Dermis blood vessel endothelial cell (primary cell): ENCODE measurements at regions not wholly inside any gene's neighbourhood (a gene's known extent, or its start where the extent isn't known, plus 50 kb on each side); places are given as distances from the start of the nearest gene placed in this dataset.
"Not testable (repeated sequence)": the region's sequence is repeated elsewhere in the genome, so short reads cannot be mapped to it uniquely, and the experiment has no call there.

Source experiments
- DNase-seq: peaks from one replicate; pipeline ENCODE4 v3.0.0; 2010

- DNase-seq: no peak
Observed at GRCh38 chr5:107771926-107772325, 101.2 kb upstream of the EFNA5 start.

- DNase-seq: no peak
Observed at GRCh38 chr5:107770051-107770450, 99.3 kb upstream of the EFNA5 start.

- DNase-seq: no peak
Observed at GRCh38 chr5:107769519-107769918, 98.8 kb upstream of the EFNA5 start.

GRCh38 chr5:107766972-107767371 is 96.2 kb upstream of the EFNA5 start:
- no peak for DNase-seq

GRCh38 chr5:107766439-107766838 is 95.7 kb upstream of the EFNA5 start:
- DNase-seq: no peak

GRCh38 chr5:107765805-107766063 is 95.0 kb upstream of the EFNA5 start:
- DNase-seq: no peak

GRCh38 chr5:107764976-107765804 is 94.5 kb upstream of the EFNA5 start:
- no peak for DNase-seq

GRCh38 chr5:107764282-107764681 is 93.5 kb upstream of the EFNA5 start:
- DNase-seq: no peak

- no peak for DNase-seq
Observed at GRCh38 chr5:107753427-107753826, 82.7 kb upstream of the EFNA5 start.

- no peak for DNase-seq
Observed at GRCh38 chr5:107744418-107745330, 73.9 kb upstream of the EFNA5 start.

- no peak for DNase-seq
Observed at GRCh38 chr5:107743373-107744000, 72.8 kb upstream of the EFNA5 start.

GRCh38 chr5:107739661-107740060 is 68.9 kb upstream of the EFNA5 start:
- DNase-seq: no peak

GRCh38 chr5:107736638-107737037 is 65.9 kb upstream of the EFNA5 start:
- DNase-seq: no peak

- DNase-seq: not testable (repeated sequence)
Observed at GRCh38 chr5:107736089-107736488, 65.4 kb upstream of the EFNA5 start.

- DNase-seq: no peak
Observed at GRCh38 chr5:107735558-107735957, 64.8 kb upstream of the EFNA5 start.

- DNase-seq: no peak
Observed at GRCh38 chr5:107726896-107727295, 56.2 kb upstream of the EFNA5 start.

GRCh38 chr5:107724642-107725041 is 53.9 kb upstream of the EFNA5 start:
- DNase-seq: no peak

GRCh38 chr5:107721241-107721640 is 50.5 kb upstream of the EFNA5 start:
- DNase-seq: not testable (repeated sequence)
